CD4-positive, alpha-beta T cell (primary cell): ENCODE measurements at regions not wholly inside any gene's neighbourhood (a gene's known extent, or its start where the extent isn't known, plus 50 kb on each side); places are given as distances from the start of the nearest gene placed in this dataset.

Source experiments
- ATAC-seq: fragments of 200-7000 bp; cut with Tn5 transposase; one replicate; pipeline ENCODE4 v1.10.0; 2022; ENCODE audit warnings: mild to moderate bottlenecking; ENCODE audit not compliant: poor library complexity
- CTCF ChIA-PET: fragments of 350-600 bp; sonication (Branson Sonifier 250); formaldehyde crosslinking; loops from one replicate; lab custom pipeline; 2021; ENCODE audit warnings: antibody characterized with exemption, inconsistent platforms; lab: Charles Lee
- POLR2A ChIA-PET: fragments of 350-600 bp; sonication (Branson Sonifier 250); formaldehyde crosslinking; loops from one replicate; lab custom pipeline; 2021; ENCODE audit warnings: antibody characterized with exemption, inconsistent platforms; lab: Charles Lee
- DNase-seq, 14 experiments: peaks; one replicate each; pipeline ENCODE4 v3.0.0-alpha.2; 2013 to 2020; ENCODE audit warnings: mixed read lengths in 2 of 14
- H3K27ac ChIP-seq, 2 donors: one replicate each; pipeline versions ENCODE4 v1.5.1 to v1.7.0; 2013; ENCODE audit warnings: low read length in 2 of 2, low read depth in 1 of 2, mild to moderate bottlenecking in 1 of 2
- H3K27me3 ChIP-seq, 2 experiments: 1 replicate in 1 of 2; 2 replicates in 1 of 2; pipeline versions ENCODE4 v1.6.1 to v1.7.0; 2013; ENCODE audit warnings: low read length in 2 of 2, control low read depth in 1 of 2, mild to moderate bottlenecking in 1 of 2, moderate library complexity in 1 of 2; ENCODE audit not compliant: insufficient read depth in 2 of 2, control insufficient read depth in 1 of 2
- H3K36me3 ChIP-seq: one replicate; pipeline ENCODE4 v1.6.1; 2013; ENCODE audit warnings: low read length, control low read depth; ENCODE audit not compliant: insufficient read depth
- H3K4me1 ChIP-seq: one replicate; pipeline ENCODE4 v1.6.1; 2013; ENCODE audit warnings: low read length, control low read depth; ENCODE audit not compliant: insufficient read depth
- H3K4me3 ChIP-seq: one replicate; pipeline ENCODE4 v1.5.1; 2013; ENCODE audit warnings: mild to moderate bottlenecking, low read length, moderate library complexity
- H3K9me3 ChIP-seq, 2 experiments: 1 replicate in 1 of 2; 2 replicates in 1 of 2; pipeline versions ENCODE4 v1.6.1 to v1.7.0; 2013; ENCODE audit warnings: low read length in 2 of 2, mild to moderate bottlenecking in 2 of 2, control low read depth in 1 of 2, moderate library complexity in 1 of 2; ENCODE audit not compliant: control insufficient read depth in 1 of 2, insufficient read depth in 1 of 2
- H3K27ac Mint-ChIP-seq: one replicate; pipeline ENCODE4 v1.8.0; 2020; ENCODE audit warnings: mixed read lengths
- H3K27me3 Mint-ChIP-seq: one replicate; pipeline ENCODE4 v1.8.0; 2021; ENCODE audit warnings: mixed read lengths
- H3K36me3 Mint-ChIP-seq: one replicate; pipeline ENCODE4 v1.8.0; 2021; ENCODE audit warnings: low read depth, mixed read lengths
- H3K4me1 Mint-ChIP-seq: one replicate; pipeline ENCODE4 v1.8.0; 2021; ENCODE audit warnings: low read depth, mixed read lengths
- H3K4me3 Mint-ChIP-seq: one replicate; pipeline ENCODE4 v1.8.0; 2020; ENCODE audit warnings: mild to moderate bottlenecking, mixed read lengths
- H3K9me3 Mint-ChIP-seq: one replicate; pipeline ENCODE4 v1.8.0; 2020; ENCODE audit warnings: mixed read lengths
- CTCF ChIP-seq: fragments of 200-600 bp; IDR thresholded peaks from one replicate; pipeline ENCODE4 v1.8.0; 2022; ENCODE audit warnings: antibody characterized with exemption, mild to moderate bottlenecking
- intact Hi-C, 2 experiments: fragments of 100-400 bp; cut with DNase I in 1 of 2; cut with micrococcal nuclease in 1 of 2; formaldehyde crosslinking; loops; one replicate each; pipeline versions ENCODE4 v1.15.1 to v1.9.0; 2023 to 2025; cut with DNase I, micrococcal nuclease

- no peaks in the 10 kb centered on the region for H3K4me1 Mint-ChIP-seq
- intact Hi-C loops, result no loop called here
- Histone ChIP-seq H3K36me3 (no peaks in the 10 kb centered on the region), H3K4me3 (no peak overlapping the region), H3K27me3 (peaks cover 3 to 4% of the 10 kb centered on the region in 2 experiments), H3K9me3 (no peaks in the 10 kb centered on the region), H3K27ac (no peak overlapping the region), H3K4me1 (no peaks in the 10 kb centered on the region)
- H3K36me3 Mint-ChIP-seq, result no peaks in the 10 kb centered on the region
- ATAC-seq, result no peak
- no peak for DNase-seq
- no peaks in the 10 kb centered on the region for H3K9me3 Mint-ChIP-seq
- H3K27me3 Mint-ChIP-seq, result peaks cover 20% of the 10 kb centered on the region
- H3K4me3 Mint-ChIP-seq, result no peak overlapping the region
- CTCF ChIA-PET, result no interaction called here
- no peak for TF ChIP-seq CTCF
- POLR2A ChIA-PET, result no interaction called here
- no peak overlapping the region for H3K27ac Mint-ChIP-seq
Observed at GRCh38 chr20:48425321-48425720, 402.5 kb downstream of the PREX1 start.

- H3K36me3 ChIP-seq, result no peaks in the 10 kb centered on the region
- peaks cover 3 to 12% of the 10 kb centered on the region in 2 experiments for H3K27me3 ChIP-seq
- H3K4me3 ChIP-seq, result no peak overlapping the region
- Mint-ChIP-seq H3K36me3 (no peaks in the 10 kb centered on the region), H3K27ac (no peak overlapping the region), H3K27me3 (peaks cover 20% of the 10 kb centered on the region), H3K4me3 (no peak overlapping the region), H3K9me3 (no peaks in the 10 kb centered on the region), H3K4me1 (no peaks in the 10 kb centered on the region)
- CTCF ChIA-PET, result no interaction called here
- no peak for DNase-seq
- POLR2A ChIA-PET, result no interaction called here
- H3K27ac ChIP-seq, result no peak overlapping the region
- intact Hi-C loops, result no loop called here
- no peak for TF ChIP-seq CTCF
- H3K4me1 ChIP-seq, result no peaks in the 10 kb centered on the region
- H3K9me3 ChIP-seq, result no peaks in the 10 kb centered on the region
- ATAC-seq, result no peak
Observed at GRCh38 chr20:48422242-48422960, 405.4 kb downstream of the PREX1 start.

GRCh38 chr20:48421547-48421946 lies 406.3 kb downstream of the PREX1 start:
- Histone ChIP-seq H3K36me3 (no peaks in the 10 kb centered on the region), H3K9me3 (no peaks in the 10 kb centered on the region), H3K4me1 (no peaks in the 10 kb centered on the region), H3K27me3 (peaks cover 3 to 12% of the 10 kb centered on the region in 2 experiments), H3K4me3 (no peak overlapping the region), H3K27ac (no peak overlapping the region)
- CTCF ChIA-PET, result no interaction called here
- Mint-ChIP-seq H3K27me3 (peaks cover 20% of the 10 kb centered on the region), H3K4me1 (no peaks in the 10 kb centered on the region), H3K27ac (no peak overlapping the region), H3K4me3 (no peak overlapping the region), H3K9me3 (no peaks in the 10 kb centered on the region), H3K36me3 (no peaks in the 10 kb centered on the region)
- POLR2A ChIA-PET, result no interaction called here
- ATAC-seq (no peak), DNase-seq (no peak)
- intact Hi-C loops, result no loop called here
- no peak for TF ChIP-seq CTCF
